ENCODE measurements at regions not wholly inside any gene's neighbourhood (a gene's known extent, or its start where the extent isn't known, plus 50 kb on each side); places are given as distances from the start of the nearest gene placed in this dataset.
A peak's percentile ranks its signal among the peaks of the same experiment; 100 is the strongest.

GRCh38 chr12:75764091-75764841, 252.9 kb upstream of the KRR1 start:
- TF ChIP-seq NFIC (IDR thresholded peaks at IDR 0.05), result 0 out of 2 replicates have a peak, but pooled peaks have one; percentile 15
- no peak for TF ChIP-seq REST (IDR thresholded peaks at IDR 0.05; ENCODE audit: low read depth)

- TF ChIP-seq EGR1 (IDR thresholded peaks at IDR 0.05) (no peak), CREB1 (IDR thresholded peaks at IDR 0.05; ENCODE audit: low read depth) (no peak), TAF1 (IDR thresholded peaks at IDR 0.05; ENCODE audit: low read depth) (no peak), TEAD4 (IDR thresholded peaks at IDR 0.05) (no peak), USF1 (IDR thresholded peaks at IDR 0.05) (no peak), FOXM1 (IDR thresholded peaks at IDR 0.05; ENCODE audit: borderline replicate concordance, low read depth) (no peak), REST (IDR thresholded peaks at IDR 0.05; ENCODE audit: low read depth) (no peak), TCF12 (IDR thresholded peaks at IDR 0.05; ENCODE audit: low read depth) (no peak), RAD21 (IDR thresholded peaks at IDR 0.05; ENCODE audit: low read depth) (no peak), EP300 (IDR thresholded peaks at IDR 0.05; ENCODE audit: borderline replicate concordance) (no peak), ZBTB7A (IDR thresholded peaks at IDR 0.05; ENCODE audit: low read depth) (no peak), YY1 (IDR thresholded peaks at IDR 0.05; ENCODE audit: low read depth) (no peak), MAX (IDR thresholded peaks at IDR 0.05) (no peak), NFIC (IDR thresholded peaks at IDR 0.05) (no peak), CEBPB (IDR thresholded peaks at IDR 0.05) (no peak)
Observed at GRCh38 chr12:75760573-75761294, 249.3 kb upstream of the KRR1 start.

- TF ChIP-seq CREB1 (IDR thresholded peaks at IDR 0.05; ENCODE audit: low read depth) (no peak), TAF1 (IDR thresholded peaks at IDR 0.05; ENCODE audit: low read depth) (no peak), EP300 (IDR thresholded peaks at IDR 0.05; ENCODE audit: borderline replicate concordance) (no peak), CEBPB (IDR thresholded peaks at IDR 0.05) (no peak), TCF12 (IDR thresholded peaks at IDR 0.05; ENCODE audit: low read depth) (no peak), ZBTB7A (IDR thresholded peaks at IDR 0.05; ENCODE audit: low read depth) (no peak), RAD21 (IDR thresholded peaks at IDR 0.05; ENCODE audit: low read depth) (no peak), USF1 (IDR thresholded peaks at IDR 0.05) (no peak), REST (IDR thresholded peaks at IDR 0.05; ENCODE audit: low read depth) (no peak), EGR1 (IDR thresholded peaks at IDR 0.05) (no peak), YY1 (IDR thresholded peaks at IDR 0.05; ENCODE audit: low read depth) (no peak), TEAD4 (IDR thresholded peaks at IDR 0.05) (no peak), FOXM1 (IDR thresholded peaks at IDR 0.05; ENCODE audit: borderline replicate concordance, low read depth) (no peak), NFIC (IDR thresholded peaks at IDR 0.05) (no peak), MAX (IDR thresholded peaks at IDR 0.05) (no peak)
Observed at GRCh38 chr12:75759842-75760572, 248.6 kb upstream of the KRR1 start.

Data from Ishikawa (cell line).